ENCODE measurements at regions not wholly inside any gene's neighbourhood (a gene's known extent, or its start where the extent isn't known, plus 50 kb on each side); places are given as distances from the start of the nearest gene placed in this dataset.

DNA sequence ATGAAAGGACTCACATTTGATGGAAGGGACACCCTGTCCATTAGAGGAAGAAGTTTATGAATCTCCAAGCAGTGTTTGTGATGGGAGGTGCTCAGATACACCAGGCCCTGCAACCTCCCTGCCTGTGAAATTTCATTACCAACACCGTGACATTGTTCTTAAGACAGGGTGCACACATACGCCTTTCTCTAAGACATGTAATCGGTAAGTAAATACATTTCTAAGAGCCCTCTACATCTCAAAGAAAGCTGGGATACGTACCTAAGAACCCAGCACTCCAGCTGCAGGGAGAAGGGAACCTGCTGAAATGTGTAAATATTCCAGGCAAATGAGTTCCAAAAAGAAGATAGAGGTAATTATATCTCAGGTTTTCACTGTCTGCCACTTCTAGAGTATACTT lies 125.0 kb upstream of the APC start:
- Histone ChIP-seq H3K9me3 (no peaks in the 10 kb centered on the region), H3K4me3 (ENCODE audit: low read depth in 1 of 2, low read length in 1 of 2) (no peak overlapping the region), H3K36me3 (no peaks in the 10 kb centered on the region), H3K27me3 (peaks cover 31% of the 10 kb centered on the region), H3K4me1 (ENCODE audit: control insufficient read depth in 1 of 2, insufficient read depth in 1 of 2, low read depth in 1 of 2, low read length in 1 of 2) (no peaks in the 10 kb centered on the region), H3K27ac (no peak overlapping the region)
- TF ChIP-seq, protein P1, sequence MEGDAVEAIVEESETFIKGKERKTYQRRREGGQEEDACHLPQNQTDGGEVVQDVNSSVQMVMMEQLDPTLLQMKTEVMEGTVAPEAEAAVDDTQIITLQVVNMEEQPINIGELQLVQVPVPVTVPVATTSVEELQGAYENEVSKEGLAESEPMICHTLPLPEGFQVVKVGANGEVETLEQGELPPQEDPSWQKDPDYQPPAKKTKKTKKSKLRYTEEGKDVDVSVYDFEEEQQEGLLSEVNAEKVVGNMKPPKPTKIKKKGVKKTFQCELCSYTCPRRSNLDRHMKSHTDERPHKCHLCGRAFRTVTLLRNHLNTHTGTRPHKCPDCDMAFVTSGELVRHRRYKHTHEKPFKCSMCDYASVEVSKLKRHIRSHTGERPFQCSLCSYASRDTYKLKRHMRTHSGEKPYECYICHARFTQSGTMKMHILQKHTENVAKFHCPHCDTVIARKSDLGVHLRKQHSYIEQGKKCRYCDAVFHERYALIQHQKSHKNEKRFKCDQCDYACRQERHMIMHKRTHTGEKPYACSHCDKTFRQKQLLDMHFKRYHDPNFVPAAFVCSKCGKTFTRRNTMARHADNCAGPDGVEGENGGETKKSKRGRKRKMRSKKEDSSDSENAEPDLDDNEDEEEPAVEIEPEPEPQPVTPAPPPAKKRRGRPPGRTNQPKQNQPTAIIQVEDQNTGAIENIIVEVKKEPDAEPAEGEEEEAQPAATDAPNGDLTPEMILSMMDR (IDR thresholded peaks at IDR 0.05), result no peak

DNA sequence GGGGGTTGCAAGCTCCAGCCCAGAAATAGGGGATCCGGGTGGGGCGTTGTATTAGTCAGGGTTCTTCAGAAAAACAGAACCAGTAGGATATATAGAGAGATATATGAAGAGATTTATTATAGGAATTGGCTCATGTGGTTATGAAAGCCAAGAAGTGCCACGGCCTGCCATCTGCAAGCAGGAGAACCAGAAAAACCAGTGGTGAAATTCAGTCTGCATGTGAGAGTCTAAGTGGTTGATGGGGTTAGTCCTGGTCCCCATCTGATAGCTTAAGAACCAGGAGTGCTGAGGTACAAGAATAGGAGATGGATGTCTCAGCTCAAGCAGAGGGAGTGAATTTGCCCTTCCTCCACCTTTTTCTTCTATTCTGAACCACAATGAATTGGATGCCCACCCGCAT lies 123.4 kb upstream of the APC start:
- no peaks in the 10 kb centered on the region for H3K9me3 ChIP-seq
- TF ChIP-seq, protein P1 (IDR thresholded peaks at IDR 0.05), result no peak
- H3K4me1 ChIP-seq (ENCODE audit: control insufficient read depth in 1 of 2, insufficient read depth in 1 of 2, low read depth in 1 of 2, low read length in 1 of 2), result no peaks in the 10 kb centered on the region
- H3K27me3 ChIP-seq, result peaks cover 18% of the 10 kb centered on the region
- no peak overlapping the region for H3K4me3 ChIP-seq (ENCODE audit: low read depth in 1 of 2, low read length in 1 of 2)
- no peaks in the 10 kb centered on the region for H3K36me3 ChIP-seq
- no peak overlapping the region for H3K27ac ChIP-seq

GRCh38 chr5:112614986-112615385 lies 122.7 kb upstream of the APC start:
- H3K27ac ChIP-seq, result no peak overlapping the region
- no peaks in the 10 kb centered on the region for H3K4me1 ChIP-seq (ENCODE audit: control insufficient read depth in 1 of 2, insufficient read depth in 1 of 2, low read depth in 1 of 2, low read length in 1 of 2)
- no peaks in the 10 kb centered on the region for H3K9me3 ChIP-seq
- H3K36me3 ChIP-seq, result no peaks in the 10 kb centered on the region
- H3K4me3 ChIP-seq (ENCODE audit: low read depth in 1 of 2, low read length in 1 of 2), result no peak overlapping the region
- TF ChIP-seq, protein P1 (IDR thresholded peaks at IDR 0.05), result no peak
- H3K27me3 ChIP-seq, result peaks cover 14% of the 10 kb centered on the region

DNA sequence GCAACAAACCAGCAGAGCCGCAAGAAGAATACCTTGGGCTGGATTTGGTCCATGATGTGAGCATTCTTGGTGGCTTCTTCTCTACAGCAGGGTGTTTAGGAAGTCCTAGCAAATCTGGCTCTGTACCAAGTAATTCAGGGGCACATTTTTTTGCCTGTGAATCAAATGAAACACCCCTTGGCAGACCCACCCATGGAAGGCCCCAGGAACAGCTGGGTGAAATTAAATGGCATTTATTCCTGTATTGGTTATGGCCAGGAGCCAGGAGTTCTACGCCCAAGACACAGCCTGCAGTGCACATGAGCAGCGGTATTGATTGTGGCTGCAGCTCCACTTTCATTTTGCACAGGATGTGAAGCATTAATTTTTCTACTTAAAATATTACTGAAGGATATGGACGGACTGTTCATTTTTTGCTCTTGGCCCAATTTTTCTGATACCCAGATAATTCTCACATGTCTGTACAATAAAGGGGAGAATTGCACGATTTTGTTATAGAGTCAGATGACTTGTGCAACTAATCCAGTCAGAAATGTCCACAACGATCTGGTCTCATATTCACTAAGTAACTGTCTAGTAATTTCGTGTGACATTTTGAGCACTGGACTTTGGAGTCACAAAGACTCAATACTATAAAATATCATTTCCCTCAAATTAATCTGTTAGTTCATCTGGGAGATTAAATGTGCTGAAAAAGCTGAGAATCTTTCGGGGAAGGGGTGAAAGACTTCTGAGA lies 120.7 kb upstream of the APC start:
- no peaks in the 10 kb centered on the region for H3K9me3 ChIP-seq
- H3K27ac ChIP-seq, result no peak overlapping the region
- TF ChIP-seq, protein P1 (IDR thresholded peaks at IDR 0.05), result no peak
- H3K36me3 ChIP-seq, result no peaks in the 10 kb centered on the region
- no peak overlapping the region for H3K4me3 ChIP-seq (ENCODE audit: low read depth in 1 of 2, low read length in 1 of 2)
- peaks cover 3% of the 10 kb centered on the region for H3K27me3 ChIP-seq
- no peaks in the 10 kb centered on the region for H3K4me1 ChIP-seq (ENCODE audit: control insufficient read depth in 1 of 2, insufficient read depth in 1 of 2, low read depth in 1 of 2, low read length in 1 of 2)

- H3K9me3 ChIP-seq, result no peaks in the 10 kb centered on the region
- no peak overlapping the region for H3K4me3 ChIP-seq (ENCODE audit: low read depth in 1 of 2, low read length in 1 of 2)
- TF ChIP-seq, protein P1 (IDR thresholded peaks at IDR 0.05), result no peak
- peaks cover 56% of the 10 kb centered on the region for H3K27me3 ChIP-seq
- H3K27ac ChIP-seq, result no peak overlapping the region
- no peaks in the 10 kb centered on the region for H3K4me1 ChIP-seq (ENCODE audit: control insufficient read depth in 1 of 2, insufficient read depth in 1 of 2, low read depth in 1 of 2, low read length in 1 of 2)
- H3K36me3 ChIP-seq, result no peaks in the 10 kb centered on the region
Observed at GRCh38 chr5:112625246-112625645, 112.4 kb upstream of the APC start.

All from neutrophil (primary cell).